ENCODE measurements at regions not wholly inside any gene's neighbourhood (a gene's known extent, or its start where the extent isn't known, plus 50 kb on each side); places are given as distances from the start of the nearest gene placed in this dataset.
"Not testable (repeated sequence)": the region's sequence is repeated elsewhere in the genome, so short reads cannot be mapped to it uniquely, and the experiment has no call there.

- not testable (repeated sequence) for TF ChIP-seq CTCF, POLR2A (IDR thresholded peaks at IDR 0.05)
Observed at GRCh38 chr15:32342268-32342667, 60.8 kb downstream of the GOLGA8K start.
